PFSK-1 (cell line): ENCODE measurements at regions not wholly inside any gene's neighbourhood (a gene's known extent, or its start where the extent isn't known, plus 50 kb on each side); places are given as distances from the start of the nearest gene placed in this dataset.

Experiments used
- POLR2AphosphoS5 ChIP-seq: IDR thresholded peaks from 2 replicates; pipeline ENCODE4 v1.6.1; 2012; ENCODE audit warnings: low read depth, mild to moderate bottlenecking, control low read depth, low read length, moderate library complexity
- REST ChIP-seq, 2 experiments: IDR thresholded peaks; 2 replicates each; pipeline versions ENCODE4 v1.6.1 to v1.8.0; 2011 to 2012; ENCODE audit warnings: low read depth in 2 of 2, low read length in 2 of 2, control low read depth in 1 of 2, inconsistent platforms in 1 of 2, mild to moderate bottlenecking in 1 of 2, moderate library complexity in 1 of 2; ENCODE audit not compliant: insufficient read depth in 1 of 2

- TF ChIP-seq REST (IDR thresholded peaks at IDR 0.05; ENCODE audit: insufficient read depth in 1 of 2, low read depth in 2 of 2, low read length in 2 of 2) (peak; percentile 38 to 84; a peak in 3 of 4 replicates), POLR2AphosphoS5 (no peak)
These were observed 272.2 kb upstream of the NR4A3 start for GRCh38 chr9:99549441-99549840.
